ENCODE measurements at regions not wholly inside any gene's neighbourhood (a gene's known extent, or its start where the extent isn't known, plus 50 kb on each side); places are given as distances from the start of the nearest gene placed in this dataset.

- TF ChIP-seq CTCF (IDR thresholded peaks at IDR 0.05), result no peak
- no peak for TF ChIP-seq POLR2A (IDR thresholded peaks at IDR 0.05)
Measured at GRCh38 chr9:93824386-93825294, 130.5 kb downstream of the BARX1 start.
